Smooth muscle cell (in vitro differentiated cells): ENCODE measurements at regions not wholly inside any gene's neighbourhood (a gene's known extent, or its start where the extent isn't known, plus 50 kb on each side); places are given as distances from the start of the nearest gene placed in this dataset.

Source experiments
- DNase-seq: peaks from one replicate; lab custom pipeline; 2025; ENCODE audit not compliant: unreplicated experiment; lab: John Stamatoyannopoulos, UW
- H2AFZ ChIP-seq: fragments of 200-600 bp; sonication (generic); 2 replicates; pipeline ENCODE4 v1.6.0; 2016; ENCODE audit warnings: antibody characterized with exemption, low read depth, mild to moderate bottlenecking
- H3F3A ChIP-seq: fragments of 200-600 bp; sonication (generic); 2 replicates; pipeline ENCODE4 v1.6.0; 2017; ENCODE audit warnings: antibody characterized with exemption, low read depth
- H3K27ac ChIP-seq: fragments of 200-600 bp; sonication (generic); 2 replicates; pipeline ENCODE4 v1.5.1; 2016; ENCODE audit warnings: low read depth, mild to moderate bottlenecking
- H3K27me3 ChIP-seq: fragments of 200-600 bp; sonication (generic); 2 replicates; pipeline ENCODE4 v1.6.1; 2016; ENCODE audit warnings: low read depth, mild to moderate bottlenecking
- H3K36me3 ChIP-seq: fragments of 200-600 bp; sonication (generic); 2 replicates; pipeline ENCODE4 v1.5.1; 2016; ENCODE audit warnings: low read depth
- H3K4me1 ChIP-seq: fragments of 200-600 bp; sonication (generic); 2 replicates; pipeline ENCODE4 v1.5.1; 2016; ENCODE audit warnings: low read depth
- H3K4me2 ChIP-seq: fragments of 200-600 bp; sonication (generic); 2 replicates; pipeline ENCODE4 v1.6.0; 2016; ENCODE audit warnings: mild to moderate bottlenecking
- H3K4me3 ChIP-seq: fragments of 200-600 bp; sonication (generic); 2 replicates; pipeline ENCODE4 v1.5.1; 2016; ENCODE audit warnings: mild to moderate bottlenecking
- H3K79me2 ChIP-seq: fragments of 200-600 bp; sonication (generic); 2 replicates; pipeline ENCODE4 v1.6.0; 2016; ENCODE audit warnings: low read depth, mild to moderate bottlenecking
- H3K9ac ChIP-seq: fragments of 200-600 bp; sonication (generic); 2 replicates; pipeline ENCODE4 v1.6.0; 2016; ENCODE audit warnings: low read depth
- H3K9me3 ChIP-seq: fragments of 200-600 bp; sonication (generic); replicated peaks from 2 replicates; pipeline ENCODE4 v1.5.1; 2016; ENCODE audit warnings: low read depth
- H4K20me1 ChIP-seq: fragments of 200-600 bp; sonication (generic); 2 replicates; pipeline ENCODE4 v1.6.0; 2016; ENCODE audit warnings: low read depth
- WGBS: methylation state at CpG from one replicate; pipeline ENCODE4 v1.1.7; 2016; ENCODE audit warnings: low lambda C conversion rate; 5-methylcytosine and 5-hydroxymethylcytosine counted together
- TF ChIP-seq, protein P1 (sequence below): fragments of 200-600 bp; sonication (generic); IDR thresholded peaks from 2 replicates; pipeline ENCODE4 v1.5.1; 2017; ENCODE audit warnings: borderline replicate concordance, mild to moderate bottlenecking, antibody characterized with exemption; ENCODE audit not compliant: insufficient read depth, poor library complexity, severe bottlenecking

DNA sequence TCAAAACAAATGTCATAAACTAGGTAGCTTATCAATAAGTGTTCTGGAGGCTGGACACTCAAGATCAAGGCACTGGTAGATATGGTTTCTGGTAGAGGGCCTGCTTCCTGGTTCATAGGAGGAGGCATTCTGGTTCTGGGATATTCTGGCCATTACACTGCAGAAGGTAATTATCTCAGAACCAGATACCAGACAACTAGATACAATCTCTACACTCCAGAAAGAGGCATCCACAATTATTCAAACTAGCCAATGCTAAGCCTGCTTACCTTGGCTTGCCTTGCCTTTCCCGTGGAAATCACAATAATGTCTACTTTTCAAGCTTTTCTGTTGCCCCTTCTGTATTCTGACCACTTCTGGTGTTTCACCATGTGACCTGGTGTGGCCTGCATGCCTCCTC lies 785.2 kb upstream of the GYPC start:
- TF ChIP-seq, protein P1, sequence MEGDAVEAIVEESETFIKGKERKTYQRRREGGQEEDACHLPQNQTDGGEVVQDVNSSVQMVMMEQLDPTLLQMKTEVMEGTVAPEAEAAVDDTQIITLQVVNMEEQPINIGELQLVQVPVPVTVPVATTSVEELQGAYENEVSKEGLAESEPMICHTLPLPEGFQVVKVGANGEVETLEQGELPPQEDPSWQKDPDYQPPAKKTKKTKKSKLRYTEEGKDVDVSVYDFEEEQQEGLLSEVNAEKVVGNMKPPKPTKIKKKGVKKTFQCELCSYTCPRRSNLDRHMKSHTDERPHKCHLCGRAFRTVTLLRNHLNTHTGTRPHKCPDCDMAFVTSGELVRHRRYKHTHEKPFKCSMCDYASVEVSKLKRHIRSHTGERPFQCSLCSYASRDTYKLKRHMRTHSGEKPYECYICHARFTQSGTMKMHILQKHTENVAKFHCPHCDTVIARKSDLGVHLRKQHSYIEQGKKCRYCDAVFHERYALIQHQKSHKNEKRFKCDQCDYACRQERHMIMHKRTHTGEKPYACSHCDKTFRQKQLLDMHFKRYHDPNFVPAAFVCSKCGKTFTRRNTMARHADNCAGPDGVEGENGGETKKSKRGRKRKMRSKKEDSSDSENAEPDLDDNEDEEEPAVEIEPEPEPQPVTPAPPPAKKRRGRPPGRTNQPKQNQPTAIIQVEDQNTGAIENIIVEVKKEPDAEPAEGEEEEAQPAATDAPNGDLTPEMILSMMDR = no peak
- Histone ChIP-seq H3K79me2 (no peaks in the 10 kb centered on the region), H3K9me3 (no peaks in the 10 kb centered on the region), H3K36me3 (no peaks in the 10 kb centered on the region), H3K27me3 (no peaks in the 10 kb centered on the region), H3K9ac (no peak overlapping the region), H2AFZ (no peak overlapping the region), H3K4me3 (no peak overlapping the region), H3K27ac (no peak overlapping the region), H3F3A (no peaks in the 10 kb centered on the region), H4K20me1 (no peaks in the 10 kb centered on the region), H3K4me2 (no peak overlapping the region), H3K4me1 (no peaks in the 10 kb centered on the region)
- DNase-seq = no peak
- 34% methylated on average over 1 of the region's 1 CpG for WGBS

DNA sequence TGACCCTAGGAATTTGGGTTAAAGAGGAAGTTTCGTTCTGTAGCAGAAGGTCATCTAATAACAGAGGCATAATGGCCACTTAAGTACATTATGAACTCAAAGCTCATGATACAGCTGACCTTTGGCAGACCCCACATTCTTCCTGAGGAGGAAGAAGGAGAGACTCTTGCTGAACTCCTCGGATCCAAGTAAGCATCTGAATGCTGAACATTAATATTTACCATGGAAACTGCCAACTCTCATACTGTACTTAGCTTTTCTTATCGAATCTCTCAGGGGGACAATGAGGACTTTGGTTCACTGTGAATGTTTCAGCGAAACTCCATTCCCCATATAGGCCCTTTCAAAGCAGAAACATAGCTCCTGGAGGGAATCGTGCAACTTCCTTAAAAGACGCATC lies 781.4 kb upstream of the GYPC start:
- Histone ChIP-seq H3K79me2 (no peaks in the 10 kb centered on the region), H3K9ac (no peak overlapping the region), H3F3A (no peaks in the 10 kb centered on the region), H3K4me2 (no peak overlapping the region), H3K27me3 (no peaks in the 10 kb centered on the region), H3K36me3 (no peaks in the 10 kb centered on the region), H3K27ac (no peak overlapping the region), H3K4me3 (no peak overlapping the region), H3K4me1 (no peaks in the 10 kb centered on the region), H3K9me3 (no peaks in the 10 kb centered on the region), H4K20me1 (no peaks in the 10 kb centered on the region), H2AFZ (no peak overlapping the region)
- no peak for DNase-seq
- TF ChIP-seq, protein P1 = no peak
- 87% methylated on average over 6 of the region's 6 CpGs for WGBS

DNA sequence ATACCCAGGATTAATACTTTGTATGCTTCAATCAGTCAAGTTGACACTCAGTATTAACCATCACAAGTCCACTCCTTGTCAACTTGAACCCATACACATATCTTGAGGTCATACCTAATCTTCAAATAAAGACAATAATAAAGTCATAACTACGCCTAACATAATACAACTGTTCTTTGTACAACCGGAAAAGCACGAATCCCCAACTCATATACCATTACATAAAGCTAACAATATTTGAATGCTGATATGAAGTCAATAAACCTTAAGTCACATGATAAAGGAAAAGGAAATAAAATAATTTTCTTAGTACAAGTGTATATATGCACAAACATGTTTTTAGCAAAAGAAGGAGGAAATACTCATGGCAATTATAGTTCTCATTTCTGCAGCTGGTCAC lies 770.6 kb upstream of the GYPC start:
- no peaks in the 10 kb centered on the region for H3K27me3 ChIP-seq
- 94% methylated on average over 3 of the region's 3 CpGs for WGBS

DNA sequence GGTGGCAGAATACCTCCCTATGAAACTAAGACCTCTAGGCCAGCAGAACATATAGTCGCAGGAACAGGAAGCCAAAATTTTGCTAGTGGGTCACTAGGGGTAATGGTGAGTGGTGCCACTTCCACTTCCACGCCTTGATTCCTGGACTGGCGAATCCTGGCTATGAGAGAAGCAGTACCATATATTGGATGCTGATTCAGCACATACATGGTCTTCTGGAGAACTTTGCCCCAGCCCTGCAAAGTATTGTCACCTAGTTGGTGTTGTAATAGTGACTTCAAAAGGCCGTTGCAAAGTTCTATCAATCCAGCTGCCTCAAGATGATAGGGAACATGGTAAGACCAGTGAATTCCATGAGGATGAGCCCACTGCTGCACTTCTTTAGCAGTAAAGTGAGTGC lies 769.8 kb upstream of the GYPC start:
- H2AFZ ChIP-seq = no peak overlapping the region
- 88% methylated on average over 4 of the region's 4 CpGs for WGBS

More for the DNA sequence above, 770.6 kb upstream of the GYPC start:
- Histone ChIP-seq H2AFZ (no peak overlapping the region), H3F3A (no peaks in the 10 kb centered on the region), H3K27ac (no peak overlapping the region), H3K4me3 (no peak overlapping the region), H3K9me3 (peaks cover 2% of the 10 kb centered on the region), H3K79me2 (no peaks in the 10 kb centered on the region), H4K20me1 (no peaks in the 10 kb centered on the region), H3K36me3 (no peaks in the 10 kb centered on the region), H3K9ac (no peak overlapping the region), H3K4me2 (no peak overlapping the region), H3K4me1 (no peaks in the 10 kb centered on the region)
- TF ChIP-seq, protein P1 = no peak
- no peak for DNase-seq

More for the DNA sequence above, 769.8 kb upstream of the GYPC start:
- Histone ChIP-seq H3K79me2 (no peaks in the 10 kb centered on the region), H3F3A (no peaks in the 10 kb centered on the region), H4K20me1 (no peaks in the 10 kb centered on the region), H3K9me3 (peaks cover 2% of the 10 kb centered on the region), H3K27ac (no peak overlapping the region), H3K9ac (no peak overlapping the region), H3K4me3 (no peak overlapping the region), H3K4me2 (no peak overlapping the region), H3K36me3 (no peaks in the 10 kb centered on the region), H3K27me3 (no peaks in the 10 kb centered on the region), H3K4me1 (no peaks in the 10 kb centered on the region)
- TF ChIP-seq, protein P1 = no peak
- no peak for DNase-seq
